ENCODE measurements at regions not wholly inside any gene's neighbourhood (a gene's known extent, or its start where the extent isn't known, plus 50 kb on each side); places are given as distances from the start of the nearest gene placed in this dataset.
"Not testable (repeated sequence)": the region's sequence is repeated elsewhere in the genome, so short reads cannot be mapped to it uniquely, and the experiment has no call there.

GRCh38 chr17:62147284-62147683 is 82.2 kb upstream of the MED13 start:
- DNase-seq, result no peak

- DNase-seq, result no peak
Measured at GRCh38 chr17:62140836-62141235, 75.8 kb upstream of the MED13 start.

- DNase-seq, result no peak
Measured at GRCh38 chr17:62140376-62140775, 75.3 kb upstream of the MED13 start.

GRCh38 chr17:62139690-62140354 is 74.7 kb upstream of the MED13 start:
- not testable (repeated sequence) for DNase-seq

GRCh38 chr17:62139141-62139540 is 74.1 kb upstream of the MED13 start:
- no peak for DNase-seq

- DNase-seq, result not testable (repeated sequence)
Measured at GRCh38 chr17:62138676-62139121, 73.6 kb upstream of the MED13 start.

- not testable (repeated sequence) for DNase-seq
Measured at GRCh38 chr17:62137734-62138624, 72.9 kb upstream of the MED13 start.

- not testable (repeated sequence) for DNase-seq
Measured at GRCh38 chr17:62137013-62137733, 72.1 kb upstream of the MED13 start.

GRCh38 chr17:62135742-62136141 is 70.7 kb upstream of the MED13 start:
- no peak for DNase-seq

- DNase-seq, result not testable (repeated sequence)
Measured at GRCh38 chr17:62135096-62135495, 70.0 kb upstream of the MED13 start.

GRCh38 chr17:62134397-62134796 is 69.3 kb upstream of the MED13 start:
- DNase-seq, result no peak

GRCh38 chr17:62131271-62131670 is 66.2 kb upstream of the MED13 start:
- DNase-seq, result not testable (repeated sequence)

GRCh38 chr17:62130739-62131138 is 65.7 kb upstream of the MED13 start:
- DNase-seq, result no peak

- peak; percentile 97 for DNase-seq
Measured at GRCh38 chr17:62126292-62126691, 61.2 kb upstream of the MED13 start.

- DNase-seq, result no peak
Measured at GRCh38 chr17:62125307-62125706, 60.2 kb upstream of the MED13 start.

- DNase-seq, result no peak
Measured at GRCh38 chr17:62121025-62121730, 56.1 kb upstream of the MED13 start.

- DNase-seq, result no peak
Measured at GRCh38 chr17:62119373-62119772, 54.3 kb upstream of the MED13 start.

Data from NCI-H1105 treated with DMSO at 0.1 percent for 48 hours (cell line).